GM23338 (cell line): ENCODE measurements at regions not wholly inside any gene's neighbourhood (a gene's known extent, or its start where the extent isn't known, plus 50 kb on each side); places are given as distances from the start of the nearest gene placed in this dataset.

Experiments used
- ATAC-seq: fragments of 200-7000 bp; cut with Tn5 transposase; 3 replicates; pipeline ENCODE4 v1.9.1; 2020
- DNase-seq: peaks from one replicate; pipeline ENCODE4 v3.0.0-alpha.2; 2015; ENCODE audit warnings: low spot score
- H2AFZ ChIP-seq: fragments of 200-600 bp; sonication (generic); 2 replicates; pipeline ENCODE4 v1.8.0; 2016; ENCODE audit warnings: antibody characterized with exemption, mild to moderate bottlenecking, moderate library complexity
- H3F3A ChIP-seq: fragments of 200-600 bp; sonication (generic); replicated peaks from 2 replicates; pipeline ENCODE4 v1.8.0; 2017; ENCODE audit warnings: antibody characterized with exemption, mixed run types, low read depth
- H3K27ac ChIP-seq: fragments of 200-600 bp; sonication (generic); 2 replicates; pipeline ENCODE4 v1.6.1; 2016; ENCODE audit warnings: low read depth
- H3K27me3 ChIP-seq: fragments of 200-600 bp; sonication (generic); 2 replicates; pipeline ENCODE4 v1.8.0; 2016; ENCODE audit warnings: mild to moderate bottlenecking, mixed run types, moderate library complexity; ENCODE audit not compliant: insufficient read depth
- H3K36me3 ChIP-seq: fragments of 200-600 bp; sonication (generic); 2 replicates; pipeline ENCODE4 v1.8.0; 2016; ENCODE audit warnings: mild to moderate bottlenecking; ENCODE audit not compliant: insufficient read depth
- H3K4me1 ChIP-seq: fragments of 200-600 bp; sonication (generic); 2 replicates; pipeline ENCODE4 v1.8.0; 2016; ENCODE audit warnings: mild to moderate bottlenecking, moderate library complexity; ENCODE audit not compliant: insufficient read depth
- H3K4me2 ChIP-seq: fragments of 200-600 bp; sonication (generic); 2 replicates; pipeline ENCODE4 v1.7.1; 2017; ENCODE audit warnings: mixed run types
- H3K4me3 ChIP-seq: fragments of 200-600 bp; sonication (generic); 2 replicates; pipeline ENCODE4 v1.6.1; 2016; ENCODE audit warnings: mixed run types
- H3K79me2 ChIP-seq: fragments of 200-600 bp; sonication (generic); replicated peaks from 2 replicates; pipeline ENCODE4 v1.8.0; 2017; ENCODE audit warnings: mild to moderate bottlenecking; ENCODE audit not compliant: insufficient read depth
- H3K9me2 ChIP-seq: fragments of 200-600 bp; sonication (generic); 2 replicates; pipeline ENCODE4 v1.8.0; 2017; ENCODE audit not compliant: insufficient read depth
- H4K20me1 ChIP-seq: fragments of 200-600 bp; sonication (generic); replicated peaks from 2 replicates; pipeline ENCODE4 v1.8.0; 2017; ENCODE audit warnings: mild to moderate bottlenecking; ENCODE audit not compliant: insufficient read depth
- H3K27ac Mint-ChIP-seq: 2 replicates; pipeline ENCODE4 v1.8.0; 2020; ENCODE audit warnings: inconsistent platforms, mild to moderate bottlenecking, moderate library complexity, mixed read lengths
- H3K27me3 Mint-ChIP-seq: 3 replicates; pipeline ENCODE4 v1.8.0; 2022; ENCODE audit warnings: low read depth, mild to moderate bottlenecking, moderate library complexity, mixed read lengths, inconsistent platforms; ENCODE audit not compliant: insufficient read depth, poor library complexity
- H3K36me3 Mint-ChIP-seq: 3 replicates; pipeline ENCODE4 v1.8.0; 2021; ENCODE audit warnings: low read depth, mild to moderate bottlenecking, inconsistent platforms, moderate library complexity, mixed read lengths
- H3K4me1 Mint-ChIP-seq: 3 replicates; pipeline ENCODE4 v1.8.0; 2020; ENCODE audit warnings: mild to moderate bottlenecking, inconsistent platforms, mixed read lengths
- H3K4me3 Mint-ChIP-seq: 3 replicates; pipeline ENCODE4 v1.8.0; 2021; ENCODE audit warnings: moderate library complexity, mild to moderate bottlenecking, inconsistent platforms, mixed read lengths
- H3K9me3 Mint-ChIP-seq: 3 replicates; pipeline ENCODE4 v1.8.0; 2020; ENCODE audit warnings: moderate library complexity, mild to moderate bottlenecking, inconsistent platforms, mixed read lengths
- CREB1 ChIP-seq: fragments of 250-450 bp; sonication (Bioruptor Pico); IDR thresholded peaks from 2 replicates; pipeline ENCODE4 v1.5.0; 2020; ENCODE audit warnings: low read depth, mild to moderate bottlenecking, moderate library complexity
- CTCF ChIP-seq, 2 experiments: fragments of 200-600 bp in 1 of 2; sonication (generic) in 1 of 2; conservative IDR thresholded peaks; 2 replicates each; pipeline versions ENCODE4 v1.5.1 to v1.6.1; 2016 to 2017; ENCODE audit warnings: antibody characterized with exemption in 2 of 2, low read depth in 2 of 2, mild to moderate bottlenecking in 2 of 2, moderate library complexity in 1 of 2
- ETS1 ChIP-seq: IDR thresholded peaks from 2 replicates; pipeline ENCODE4 v1.6.1; 2016; ENCODE audit warnings: antibody characterized with exemption
- EZH2 ChIP-seq: fragments of 200-600 bp; sonication (generic); IDR thresholded peaks from one replicate; pipeline ENCODE4 v1.8.0; 2017; ENCODE audit warnings: antibody characterized with exemption, mild to moderate bottlenecking, low read depth; ENCODE audit not compliant: unreplicated experiment
- EZH2phosphoT487 ChIP-seq: fragments of 200-600 bp; sonication (generic); IDR thresholded peaks from one replicate; pipeline ENCODE4 v1.8.1; 2018; ENCODE audit warnings: antibody characterized with exemption; ENCODE audit not compliant: unreplicated experiment
- JUNB ChIP-seq: IDR thresholded peaks from one replicate; pipeline ENCODE4 v1.6.1; 2016; ENCODE audit warnings: antibody characterized with exemption; ENCODE audit not compliant: unreplicated experiment
- NANOG ChIP-seq: IDR thresholded peaks from 2 replicates; pipeline ENCODE4 v1.6.1; 2016; ENCODE audit warnings: antibody characterized with exemption, borderline replicate concordance
- ZNF114 ChIP-seq: fragments of 250-450 bp; sonication (Bioruptor Pico); IDR thresholded peaks from 2 replicates; pipeline ENCODE4 v1.5.0; 2020; ENCODE audit warnings: mild to moderate bottlenecking, moderate library complexity
- ZNF331 ChIP-seq: fragments of 250-450 bp; sonication (Bioruptor Pico); IDR thresholded peaks from 2 replicates; pipeline ENCODE4 v1.5.0; 2020; ENCODE audit warnings: low read depth, mild to moderate bottlenecking, moderate library complexity
- ZNF462 ChIP-seq: fragments of 250-450 bp; sonication (Bioruptor Pico); IDR thresholded peaks from 2 replicates; pipeline ENCODE4 v1.5.0; 2020; ENCODE audit warnings: mild to moderate bottlenecking, moderate library complexity

GRCh38 chr15:77544162-77544561 is 88.5 kb downstream of the LINGO1 start:
- no peaks in the 10 kb centered on the region for H3K36me3 ChIP-seq
- Mint-ChIP-seq H3K9me3 (no peaks in the 10 kb centered on the region), H3K4me3 (no peak overlapping the region; the same call in 2 of the 3 replicates), H3K27ac (no peak overlapping the region), H3K27me3 (peaks cover 11% of the 10 kb centered on the region), H3K4me1 (peaks cover 36% of the 10 kb centered on the region), H3K36me3 (no peaks in the 10 kb centered on the region; the same call in 2 of the 3 replicates)
- TF ChIP-seq EZH2phosphoT487 = no peak
- no peak for TF ChIP-seq CTCF (conservative IDR thresholded peaks at IDR 0.05; ENCODE audit: low read depth in 2 of 2)
- TF ChIP-seq CREB1 = no peak
- no peak for TF ChIP-seq ETS1
- no peak for TF ChIP-seq ZNF462 (CRISPR knock-in tag)
- TF ChIP-seq ZNF331 (CRISPR knock-in tag) = no peak
- TF ChIP-seq JUNB = no peak
- TF ChIP-seq ZNF114 (CRISPR knock-in tag) = no peak
- TF ChIP-seq EZH2 = no peak
- no peak for TF ChIP-seq NANOG
- H3K79me2 ChIP-seq = no peaks in the 10 kb centered on the region
- H3K27ac ChIP-seq = no peak overlapping the region
- H3K27me3 ChIP-seq = no peaks in the 10 kb centered on the region
- no peak overlapping the region for H3K4me2 ChIP-seq
- H4K20me1 ChIP-seq = no peaks in the 10 kb centered on the region
- H2AFZ ChIP-seq = 0 out of 2 replicates have a peak overlapping the region, but pooled peaks have one; percentile 48
- no peak overlapping the region for H3K4me3 ChIP-seq
- H3K4me1 ChIP-seq = peaks cover 16% of the 10 kb centered on the region; the same call in 1 of the 2 replicates
- no peaks in the 10 kb centered on the region for H3K9me2 ChIP-seq
- no peak for ATAC-seq
- no peak for DNase-seq
- H3F3A ChIP-seq = peaks cover 5% of the 10 kb centered on the region; the same call in 1 of the 2 replicates
